Common myeloid progenitor, CD34-positive (primary cell): ENCODE measurements at regions not wholly inside any gene's neighbourhood (a gene's known extent, or its start where the extent isn't known, plus 50 kb on each side); places are given as distances from the start of the nearest gene placed in this dataset.

ENCODE experiments used
- CTCF ChIA-PET: fragments of 350-600 bp; sonication (Branson Sonifier 250); formaldehyde crosslinking; loops from one replicate; lab custom pipeline; 2021; ENCODE audit warnings: antibody characterized with exemption; lab: Charles Lee
- POLR2A ChIA-PET: fragments of 350-600 bp; sonication (Branson Sonifier 250); formaldehyde crosslinking; loops from one replicate; lab custom pipeline; 2021; ENCODE audit warnings: antibody characterized with exemption; lab: Charles Lee
- DNase-seq, 3 donors: peaks; one replicate each; pipeline versions ENCODE4 v3.0.0 to v3.0.0-alpha.2; 2013
- H3K27ac ChIP-seq, 2 experiments: 1 replicate in 1 of 2; 2 replicates in 1 of 2; pipeline ENCODE4 v1.7.0; 2013; ENCODE audit warnings: inconsistent platforms in 2 of 2, low read length in 2 of 2, mild to moderate bottlenecking in 2 of 2, low read depth in 1 of 2, moderate library complexity in 1 of 2; ENCODE audit not compliant: severe bottlenecking in 2 of 2, insufficient read depth in 1 of 2, poor library complexity in 1 of 2
- H3K27me3 ChIP-seq, 5 experiments: replicated peaks in 2 of 5; 1 replicate in 3 of 5; 2 replicates in 2 of 5; pipeline versions ENCODE4 v1.6.1 to v1.7.0; 2013; ENCODE audit warnings: low read length in 4 of 5, mild to moderate bottlenecking in 2 of 5, moderate library complexity in 2 of 5, inconsistent platforms in 1 of 5; ENCODE audit not compliant: insufficient read depth in 5 of 5, control insufficient read depth in 4 of 5
- H3K36me3 ChIP-seq, 4 experiments: 1 replicate in 2 of 4; 2 replicates in 2 of 4; pipeline versions ENCODE4 v1.6.1 to v1.7.0; 2013; ENCODE audit warnings: low read length in 3 of 4, control low read depth in 1 of 4, mild to moderate bottlenecking in 1 of 4; ENCODE audit not compliant: control insufficient read depth in 4 of 4, insufficient read depth in 4 of 4
- H3K4me1 ChIP-seq, 4 experiments: 1 replicate in 3 of 4; 2 replicates in 1 of 4; pipeline versions ENCODE4 v1.6.1 to v1.7.1; 2013; ENCODE audit warnings: low read length in 3 of 4, mild to moderate bottlenecking in 3 of 4, control low read depth in 1 of 4, inconsistent platforms in 1 of 4, moderate library complexity in 1 of 4; ENCODE audit not compliant: control insufficient read depth in 4 of 4, insufficient read depth in 4 of 4; ENCODE audit errors: control extremely low read depth in 1 of 4
- H3K4me3 ChIP-seq, 7 experiments: 1 replicate in 4 of 7; 2 replicates in 3 of 7; pipeline versions ENCODE4 v1.5.1 to v1.7.0; 2013; ENCODE audit warnings: mild to moderate bottlenecking in 7 of 7, low read length in 6 of 7, moderate library complexity in 6 of 7, inconsistent platforms in 2 of 7, low read depth in 2 of 7, control low read depth in 1 of 7; ENCODE audit not compliant: insufficient read depth in 4 of 7, control insufficient read depth in 1 of 7; ENCODE audit errors: extremely low read depth in 1 of 7
- H3K9me3 ChIP-seq, 5 experiments: 1 replicate in 4 of 5; 2 replicates in 1 of 5; pipeline versions ENCODE4 v1.6.1 to v1.7.1; 2013; ENCODE audit warnings: low read length in 4 of 5, mild to moderate bottlenecking in 2 of 5, inconsistent platforms in 1 of 5, low read depth in 1 of 5, moderate library complexity in 1 of 5; ENCODE audit not compliant: control insufficient read depth in 4 of 5, insufficient read depth in 2 of 5; ENCODE audit errors: control extremely low read depth in 1 of 5
- WGBS: methylation state at CpG from one replicate; pipeline ENCODE4 v1.1.5; 2013; ENCODE audit not compliant: insufficient coverage; 5-methylcytosine and 5-hydroxymethylcytosine counted together

DNA sequence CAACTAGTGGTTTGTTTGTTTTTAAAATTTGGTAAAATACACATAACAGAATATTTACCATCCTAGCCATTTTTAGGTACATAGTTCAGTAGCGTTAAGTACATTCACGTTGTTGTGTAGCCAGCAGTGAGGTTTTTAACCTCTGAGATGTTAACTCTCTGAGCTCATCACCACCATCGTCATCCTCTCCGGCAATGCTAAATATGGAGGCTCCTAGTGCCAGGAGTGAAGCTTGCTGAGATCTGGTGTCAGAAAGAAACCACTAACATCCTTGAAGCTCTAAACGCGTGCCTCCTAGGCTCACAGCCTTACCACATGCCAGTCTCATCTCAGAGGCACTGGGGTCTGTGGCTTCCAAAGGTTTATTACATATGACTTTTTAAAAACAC is 330.2 kb upstream of the B3GAT1 start:
- ChIA-PET POLR2A (no interaction called here), CTCF (no interaction called here)
- no peak for DNase-seq
- Histone ChIP-seq H3K4me1 (no peaks in the 10 kb centered on the region), H3K9me3 (peaks cover 0 to 7% (median 3%) of the 10 kb centered on the region in 5 experiments), H3K27ac (no peak overlapping the region), H3K36me3 (no peaks in the 10 kb centered on the region), H3K4me3 (no peak overlapping the region), H3K27me3 (peaks cover 0 to 2% (median 0%) of the 10 kb centered on the region in 5 experiments)
- 97% methylated on average over 4 of the region's 6 CpGs for WGBS

DNA sequence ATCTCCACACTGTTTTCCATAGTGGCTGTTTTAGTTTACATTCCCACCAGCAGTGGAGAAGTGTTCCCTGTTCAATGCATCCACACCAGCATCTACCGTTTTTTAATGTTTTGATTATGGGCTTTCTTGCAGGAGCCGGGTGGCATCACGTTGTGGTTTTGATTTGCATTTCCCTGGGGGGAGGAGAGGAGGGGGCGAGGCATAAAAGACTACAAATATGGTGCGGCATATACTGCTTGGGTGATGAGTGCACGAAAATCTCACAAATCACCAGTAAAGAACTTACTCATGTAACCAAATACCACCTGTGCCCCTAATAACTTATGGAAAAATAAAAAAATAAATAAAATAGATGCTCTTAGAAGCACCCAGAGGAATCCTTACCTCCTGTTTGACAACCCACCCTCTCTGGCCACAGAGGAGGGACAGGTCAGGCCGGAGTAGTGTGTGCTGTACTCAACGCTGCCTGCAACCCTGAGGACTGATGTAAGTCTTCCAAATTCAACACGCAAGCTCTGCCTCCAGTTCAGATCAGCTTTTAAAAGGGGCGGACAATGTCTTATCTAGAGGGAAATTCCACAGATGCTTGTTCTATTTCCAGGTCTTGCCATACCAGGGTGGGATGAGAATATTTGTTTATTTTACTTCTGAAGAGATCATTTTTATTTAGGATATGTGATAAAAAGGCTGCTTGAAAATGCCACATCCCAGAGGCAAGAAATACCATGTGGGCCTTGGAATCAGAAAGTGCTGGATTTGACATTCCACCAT is 329.6 kb upstream of the B3GAT1 start:
- DNase-seq = no peak
- H3K9me3 ChIP-seq = peaks cover 0 to 4% (median 2%) of the 10 kb centered on the region in 5 experiments
- H3K4me1 ChIP-seq = no peaks in the 10 kb centered on the region
- WGBS = 82% methylated on average over 4 of the region's 10 CpGs
- H3K4me3 ChIP-seq = no peak overlapping the region
- H3K27me3 ChIP-seq = peaks cover 0 to 2% (median 0%) of the 10 kb centered on the region in 5 experiments
- no peak overlapping the region for H3K27ac ChIP-seq
- CTCF ChIA-PET = no interaction called here
- no peaks in the 10 kb centered on the region for H3K36me3 ChIP-seq
- POLR2A ChIA-PET = no interaction called here

DNA sequence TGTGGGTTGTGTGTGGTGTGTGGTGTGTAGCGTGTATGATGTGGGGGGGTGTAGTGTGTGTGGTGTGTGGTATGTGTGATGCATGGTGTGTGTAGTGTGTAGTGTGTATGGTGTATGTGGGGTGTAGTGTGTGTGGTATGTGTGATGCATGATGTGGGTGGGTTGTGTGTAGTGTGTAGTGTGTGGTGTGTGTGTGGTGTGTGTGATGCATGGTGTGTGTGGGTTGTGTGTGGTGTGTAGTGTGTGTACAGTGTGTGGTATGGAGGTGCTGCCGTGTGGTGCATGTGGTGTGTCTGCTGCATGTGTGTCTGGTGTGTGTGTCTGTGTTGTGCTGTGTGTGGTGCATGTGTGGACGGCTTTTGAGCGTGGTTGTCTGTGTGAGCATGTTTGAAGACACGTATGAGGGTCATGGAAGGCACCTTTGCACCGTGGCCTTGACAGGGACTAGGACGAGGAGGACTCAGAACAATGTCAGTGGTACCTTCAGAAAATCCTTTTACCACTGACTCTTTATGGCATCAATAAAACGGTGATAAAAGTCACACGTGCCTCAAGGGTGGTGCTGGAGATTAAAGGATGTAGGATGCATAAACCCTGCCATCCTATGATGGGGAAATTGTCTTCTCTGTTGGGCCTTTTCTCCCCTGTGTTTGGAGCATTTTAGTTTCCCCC is 328.7 kb upstream of the B3GAT1 start:
- ChIA-PET POLR2A (no interaction called here), CTCF (no interaction called here)
- WGBS = 94% methylated on average over 3 of the region's 9 CpGs
- peak in 1 of 3 donors; percentile 1 for DNase-seq
- Histone ChIP-seq H3K4me3 (no peak overlapping the region), H3K9me3 (peaks cover 0 to 3% (median 0%) of the 10 kb centered on the region in 5 experiments), H3K27ac (no peak overlapping the region), H3K27me3 (peaks cover 0 to 5% (median 0%) of the 10 kb centered on the region in 5 experiments), H3K36me3 (no peaks in the 10 kb centered on the region), H3K4me1 (no peaks in the 10 kb centered on the region)

DNA sequence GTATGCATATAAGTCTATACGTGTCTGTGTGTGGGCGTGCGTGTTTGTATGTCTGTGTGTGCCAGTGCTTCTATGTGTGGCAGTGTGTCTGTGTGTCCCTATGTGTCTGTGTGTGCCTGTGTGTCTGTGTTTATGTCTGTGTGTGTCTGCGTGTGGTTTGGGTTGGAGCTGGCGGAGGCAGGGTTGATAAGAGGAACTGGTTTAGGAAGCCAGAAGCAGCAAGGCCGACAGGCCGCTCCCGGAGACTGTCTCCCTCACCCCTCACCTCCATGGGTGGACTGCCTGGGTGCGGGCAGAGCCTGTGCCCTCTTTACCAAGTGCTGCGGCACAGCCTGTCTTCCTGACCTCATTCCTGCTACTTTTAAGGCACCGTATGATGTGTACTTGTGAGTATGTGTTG is 327.1 kb upstream of the B3GAT1 start:
- no peak for DNase-seq
- 76% methylated on average over 9 of the region's 11 CpGs for WGBS
- CTCF ChIA-PET = no interaction called here

DNA sequence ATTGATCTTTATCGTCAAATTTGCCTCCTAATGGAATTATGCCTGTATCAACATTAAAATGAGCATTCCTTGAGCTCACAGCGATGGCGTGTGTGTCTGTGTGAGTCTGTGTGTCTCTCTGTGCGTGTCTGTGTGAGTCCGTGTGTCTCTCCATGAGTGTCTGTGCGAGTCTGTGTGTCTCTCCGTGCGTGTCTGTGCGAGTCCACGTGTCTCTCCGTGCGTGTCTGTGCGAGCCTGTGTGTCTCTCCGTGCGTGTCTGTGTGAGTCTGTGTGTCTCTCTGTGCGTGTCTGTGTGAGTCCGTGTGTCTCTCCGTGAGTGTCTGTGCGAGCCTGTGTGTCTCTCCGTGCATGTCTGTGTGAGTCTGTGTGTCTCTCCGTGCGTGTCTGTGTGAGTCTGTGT is 326.5 kb upstream of the B3GAT1 start:
- Histone ChIP-seq H3K27me3 (peaks cover 0 to 11% (median 0%) of the 10 kb centered on the region in 5 experiments), H3K27ac (no peak overlapping the region), H3K36me3 (no peaks in the 10 kb centered on the region), H3K9me3 (peaks cover 0 to 3% (median 0%) of the 10 kb centered on the region in 5 experiments), H3K4me3 (no peak overlapping the region), H3K4me1 (no peaks in the 10 kb centered on the region)
- WGBS = 94% methylated on average over 20 of the region's 22 CpGs
- POLR2A ChIA-PET = no interaction called here
- CTCF ChIA-PET = no interaction called here
- no peak for DNase-seq

More for the DNA sequence above, 327.1 kb upstream of the B3GAT1 start:
- H3K27me3 ChIP-seq = peaks cover 0 to 6% (median 0%) of the 10 kb centered on the region in 5 experiments
- H3K36me3 ChIP-seq = no peaks in the 10 kb centered on the region
- POLR2A ChIA-PET = no interaction called here
- H3K4me3 ChIP-seq = no peak overlapping the region
- H3K27ac ChIP-seq = no peak overlapping the region
- no peaks in the 10 kb centered on the region for H3K4me1 ChIP-seq
- H3K9me3 ChIP-seq = peaks cover 0 to 3% (median 0%) of the 10 kb centered on the region in 5 experiments

DNA sequence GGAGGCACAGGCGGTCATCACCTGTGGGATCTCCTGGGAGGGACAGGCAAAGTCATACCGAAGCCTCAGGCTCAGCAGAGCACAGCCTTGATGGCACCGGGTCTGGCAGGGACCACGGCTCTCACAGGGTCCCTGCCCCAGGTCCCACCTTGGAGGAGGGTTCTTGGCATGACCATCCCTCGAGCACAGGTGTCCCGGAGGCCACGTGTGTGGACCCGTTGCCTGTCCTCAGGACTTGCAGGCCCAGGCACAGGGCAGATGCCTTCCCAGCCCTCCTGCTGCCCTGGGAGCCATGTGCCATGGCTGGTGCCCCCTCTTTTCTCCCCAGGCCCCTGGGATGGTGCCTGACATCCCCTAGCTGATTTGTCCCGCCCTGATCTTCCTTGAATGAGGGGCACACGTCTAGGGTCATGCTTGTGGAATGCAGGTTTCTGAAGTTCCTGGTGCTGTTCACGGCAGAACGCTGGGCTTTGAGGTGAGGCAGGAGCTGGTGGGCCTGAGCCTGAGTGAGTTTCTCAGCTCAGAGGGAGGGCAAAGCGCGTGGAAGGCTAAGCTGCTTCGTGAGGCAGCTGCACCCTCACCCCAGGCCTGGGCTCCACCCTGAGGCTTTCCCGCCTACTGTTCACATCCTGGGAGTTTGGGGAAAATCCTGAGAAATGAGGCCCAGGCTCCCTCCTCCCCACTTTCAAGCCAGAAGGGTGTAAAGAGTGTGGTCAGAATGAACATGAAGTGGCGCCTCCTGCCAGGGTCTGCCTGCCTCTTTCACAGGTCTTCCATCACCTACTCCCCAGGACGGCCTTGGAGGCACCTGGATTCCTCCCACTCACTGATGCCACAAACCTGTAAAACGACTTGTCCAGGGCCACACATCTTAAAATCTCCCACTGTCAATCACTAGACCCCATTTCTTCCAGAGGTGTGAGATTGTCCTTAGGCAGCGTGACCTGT is 325.8 kb upstream of the B3GAT1 start:
- H3K36me3 ChIP-seq = no peaks in the 10 kb centered on the region
- no peak overlapping the region for H3K27ac ChIP-seq
- H3K4me3 ChIP-seq = no peak overlapping the region
- H3K27me3 ChIP-seq = peaks cover 0 to 15% (median 2%) of the 10 kb centered on the region in 5 experiments
- 79% methylated on average over 18 of the region's 20 CpGs for WGBS
- H3K9me3 ChIP-seq = peaks cover 0 to 3% (median 0%) of the 10 kb centered on the region in 5 experiments
- no peak for DNase-seq
- ChIA-PET CTCF (no interaction called here), POLR2A (no interaction called here)
- no peaks in the 10 kb centered on the region for H3K4me1 ChIP-seq
